HCT116 (cell line): ENCODE measurements at regions not wholly inside any gene's neighbourhood (a gene's known extent, or its start where the extent isn't known, plus 50 kb on each side); places are given as distances from the start of the nearest gene placed in this dataset.

ENCODE experiments used
- ATAC-seq: fragments of 200-7000 bp; cut with Tn5 transposase; 2 replicates; pipeline ENCODE4 v1.9.1; 2020; ENCODE audit warnings: mild to moderate bottlenecking, moderate library complexity
- BruUV-seq: library from RNA; stranded (reverse); fragments of 400-500 nt; replicated peaks from 2 replicates; lab custom pipeline; 2021; lab: Mats Ljungman, UMichigan
- CTCF ChIA-PET: fragments of 300-600 bp; sonication (Branson Sonifier 250); formaldehyde crosslinking; loops from one replicate; lab custom pipeline; 2021; ENCODE audit warnings: antibody characterized with exemption; lab: Charles Lee
- POLR2A ChIA-PET: fragments of 300-600, 350-600 bp; sonication (Branson Sonifier 250); formaldehyde crosslinking; loops from one replicate; lab custom pipeline; 2021; ENCODE audit warnings: antibody characterized with exemption; lab: Charles Lee
- RAD21 ChIA-PET, 2 experiments: fragments of 300-600 bp; sonication (Branson Sonifier 250); formaldehyde crosslinking; loops; one replicate each; lab custom pipeline; 2023; ENCODE audit warnings: low total read pairs in 2 of 2; ENCODE audit not compliant: uncharacterized antibody in 2 of 2, unreplicated experiment in 2 of 2, low non-redundant PET in 1 of 2; lab: Charles Lee
- DNase-seq: peaks from one replicate; pipeline ENCODE4 v3.0.0-alpha.2; 2010; ENCODE audit warnings: low read depth, low spot score
- H2AFZ ChIP-seq: fragments of 200-600 bp; shearing (Covaris generic), sonication (generic); 2 replicates; pipeline ENCODE4 v1.6.1; 2017; ENCODE audit warnings: low read depth, mixed run types, mixed read lengths, antibody characterized with exemption, low read length; ENCODE audit not compliant: poor library complexity, severe bottlenecking
- H3K27ac ChIP-seq: 2 replicates; pipeline ENCODE4 v1.5.1; 2012; ENCODE audit warnings: low read depth, low read length
- H3K27me3 ChIP-seq: fragments of 200-600 bp; sonication (generic); 2 replicates; pipeline ENCODE4 v1.6.1; 2016; ENCODE audit warnings: mixed run types, low read length, mixed read lengths; ENCODE audit not compliant: insufficient read depth
- H3K36me3 ChIP-seq, 2 experiments: fragments of 200-500 bp in 1 of 2; fragments of 200-600 bp in 1 of 2; sonication (Bioruptor generic) in 1 of 2; sonication (generic) in 1 of 2; 2 replicates each; pipeline versions ENCODE4 v1.5.1 to v1.6.1; 2014 to 2016; ENCODE audit warnings: low read length in 2 of 2, inconsistent platforms in 1 of 2, mixed read lengths in 1 of 2, mixed run types in 1 of 2; ENCODE audit not compliant: insufficient read depth in 2 of 2, control insufficient read depth in 1 of 2
- H3K4me1 ChIP-seq, 2 experiments: fragments of 200-600 bp in 1 of 2; sonication (generic) in 1 of 2; 2 replicates each; pipeline versions ENCODE4 v1.5.1 to v1.6.1; 2012 to 2017; ENCODE audit warnings: low read length in 2 of 2, inconsistent platforms in 1 of 2, mild to moderate bottlenecking in 1 of 2, mixed read lengths in 1 of 2, mixed run types in 1 of 2, moderate library complexity in 1 of 2; ENCODE audit not compliant: insufficient read depth in 2 of 2, control insufficient read depth in 1 of 2
- H3K4me2 ChIP-seq: fragments of 200-600 bp; sonication (generic); 2 replicates; pipeline ENCODE4 v1.6.1; 2017; ENCODE audit warnings: mixed run types, low read length, mixed read lengths
- H3K4me3 ChIP-seq, 2 experiments: fragments of 200-600 bp in 1 of 2; sonication (generic) in 1 of 2; replicated peaks in 1 of 2; 2 replicates each; pipeline ENCODE4 v1.5.1; 2011 to 2016; ENCODE audit warnings: low read length in 2 of 2, control low read depth in 1 of 2, low read depth in 1 of 2, mild to moderate bottlenecking in 1 of 2, mixed read lengths in 1 of 2, mixed run types in 1 of 2
- H3K79me2 ChIP-seq: fragments of 200-600 bp; sonication (generic); 2 replicates; pipeline ENCODE4 v1.6.1; 2017; ENCODE audit warnings: mild to moderate bottlenecking, mixed run types, low read length, moderate library complexity, mixed read lengths; ENCODE audit not compliant: insufficient read depth
- H3K9ac ChIP-seq: fragments of 200-600 bp; sonication (generic); 2 replicates; pipeline ENCODE4 v1.6.1; 2016; ENCODE audit warnings: low read length, mixed read lengths
- H3K9me2 ChIP-seq: fragments of 200-600 bp; sonication (generic), shearing (Covaris generic); 2 replicates; pipeline ENCODE4 v1.6.1; 2017; ENCODE audit warnings: mixed run types, mild to moderate bottlenecking, moderate library complexity; ENCODE audit not compliant: insufficient read depth
- H3K9me3 ChIP-seq, 2 experiments: fragments of 200-500 bp in 1 of 2; fragments of 200-600 bp in 1 of 2; sonication (Bioruptor generic) in 1 of 2; sonication (generic) in 1 of 2; 2 replicates each; pipeline ENCODE4 v1.6.1; 2014 to 2017; ENCODE audit warnings: low read length in 2 of 2, mixed read lengths in 2 of 2, inconsistent platforms in 1 of 2, low read depth in 1 of 2, mild to moderate bottlenecking in 1 of 2, mixed run types in 1 of 2, moderate library complexity in 1 of 2; ENCODE audit not compliant: control insufficient read depth in 1 of 2, insufficient read depth in 1 of 2
- H4K20me1 ChIP-seq: fragments of 200-600 bp; sonication (generic), shearing (Covaris generic); 2 replicates; pipeline ENCODE4 v1.6.1; 2017; ENCODE audit warnings: mixed run types, mild to moderate bottlenecking, moderate library complexity; ENCODE audit not compliant: insufficient read depth
- ATF3 ChIP-seq: IDR thresholded peaks from 2 replicates; pipeline ENCODE4 v1.6.1; 2012
- EGR1 ChIP-seq: IDR thresholded peaks from 2 replicates; pipeline ENCODE4 v1.6.1; 2012; ENCODE audit warnings: low read depth
- EZH2phosphoT487 ChIP-seq: fragments of 200-600 bp; IDR thresholded peaks from 2 replicates; pipeline ENCODE4 v1.6.1; 2018; ENCODE audit warnings: antibody characterized with exemption, borderline replicate concordance
- FOSL1 ChIP-seq: IDR thresholded peaks from 2 replicates; pipeline ENCODE4 v1.6.1; 2012; ENCODE audit warnings: low read depth
- JUND ChIP-seq: IDR thresholded peaks from 2 replicates; pipeline ENCODE4 v1.6.1; 2012
- MAX ChIP-seq: IDR thresholded peaks from 2 replicates; pipeline ENCODE4 v1.6.1; 2012
- POLR2A ChIP-seq: IDR thresholded peaks from 2 replicates; pipeline ENCODE4 v1.7.0; 2011; ENCODE audit warnings: borderline replicate concordance; ENCODE audit not compliant: insufficient read depth, insufficient read length; ENCODE audit errors: extremely low read depth
- SIN3A ChIP-seq: IDR thresholded peaks from 2 replicates; pipeline ENCODE4 v1.6.1; 2012; ENCODE audit warnings: low read depth
- SP1 ChIP-seq: IDR thresholded peaks from 2 replicates; pipeline ENCODE4 v1.6.1; 2012; ENCODE audit warnings: low read depth
- SRF ChIP-seq: IDR thresholded peaks from 2 replicates; pipeline ENCODE4 v1.6.1; 2012; ENCODE audit warnings: low read depth
- TCF7L2 ChIP-seq: IDR thresholded peaks from 2 replicates; pipeline ENCODE4 v1.7.0; 2011; ENCODE audit warnings: borderline replicate concordance, inconsistent platforms; ENCODE audit not compliant: insufficient read depth, insufficient read length; ENCODE audit errors: extremely low read depth
- YY1 ChIP-seq: IDR thresholded peaks from 2 replicates; pipeline ENCODE4 v1.6.1; 2011; ENCODE audit warnings: low read length, low read depth, moderate library complexity, mild to moderate bottlenecking; ENCODE audit not compliant: insufficient replicate concordance; ENCODE audit errors: extremely low read depth
- intact Hi-C: fragments of 100-400 bp; cut with micrococcal nuclease; formaldehyde crosslinking; loops from 2 replicates; pipeline ENCODE4 v1.10.0; 2022
- TF ChIP-seq, protein P1 (sequence below): IDR thresholded peaks from 2 replicates; pipeline ENCODE4 v1.6.1; 2011; ENCODE audit warnings: mild to moderate bottlenecking, low read length, moderate library complexity; ENCODE audit not compliant: insufficient replicate concordance; ENCODE audit errors: extremely low read depth
- TF ChIP-seq, protein P2 (sequence below), 3 experiments: fragments of 200-600 bp in 1 of 3; sonication (generic) in 1 of 3; IDR thresholded peaks in 2 of 3; conservative IDR thresholded peaks in 1 of 3; 2 replicates each; pipeline ENCODE4 v1.5.1; 2012 to 2017; ENCODE audit warnings: low read depth in 2 of 3, low read length in 2 of 3, antibody characterized with exemption in 1 of 3, borderline replicate concordance in 1 of 3, control low read depth in 1 of 3, mild to moderate bottlenecking in 1 of 3, mixed read lengths in 1 of 3, mixed run types in 1 of 3, moderate library complexity in 1 of 3; ENCODE audit not compliant: insufficient read depth in 1 of 3

DNA sequence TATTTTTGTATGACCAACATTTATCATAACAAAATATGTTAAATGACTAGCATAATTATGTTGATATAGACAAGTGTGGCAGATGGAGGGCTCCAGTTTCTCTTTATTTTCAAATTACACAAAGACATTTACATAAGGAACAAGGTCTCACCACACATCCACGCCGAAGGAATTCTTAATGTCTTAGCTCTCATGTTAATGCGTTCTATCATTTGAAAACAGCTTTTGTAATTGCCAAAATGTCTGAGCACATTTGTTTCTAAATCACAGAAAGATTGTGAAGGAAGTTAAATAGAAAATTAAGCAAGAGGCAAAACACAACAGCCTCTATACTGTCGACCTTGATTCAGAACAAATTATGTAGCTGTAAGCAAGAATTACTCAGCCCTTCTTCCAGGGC lies 223.0 kb upstream of the NR5A2 start:
- no peak overlapping the region for H3K27ac ChIP-seq
- ATAC-seq (no peak), DNase-seq (no peak)
- no TSS peak for BruUV-seq
- H3K9me3 ChIP-seq: no peaks in the 10 kb centered on the region
- H3K79me2 ChIP-seq: no peaks in the 10 kb centered on the region
- no peaks in the 10 kb centered on the region for H4K20me1 ChIP-seq
- POLR2A ChIA-PET: no interaction called here
- H3K4me2 ChIP-seq: no peak overlapping the region
- RAD21 ChIA-PET: no interaction called here
- H3K4me3 ChIP-seq: no peak overlapping the region
- no peaks in the 10 kb centered on the region for H3K27me3 ChIP-seq
- intact Hi-C loops: no loop called here
- no peaks in the 10 kb centered on the region for H3K4me1 ChIP-seq
- H2AFZ ChIP-seq: no peak overlapping the region
- no peak overlapping the region for H3K9ac ChIP-seq
- CTCF ChIA-PET: no interaction called here
- no peak for TF ChIP-seq SIN3A
- no peak for TF ChIP-seq ATF3
- no peak for TF ChIP-seq POLR2A
- no peak for TF ChIP-seq SRF
- no peak for TF ChIP-seq EZH2phosphoT487
- TF ChIP-seq, protein P1, sequence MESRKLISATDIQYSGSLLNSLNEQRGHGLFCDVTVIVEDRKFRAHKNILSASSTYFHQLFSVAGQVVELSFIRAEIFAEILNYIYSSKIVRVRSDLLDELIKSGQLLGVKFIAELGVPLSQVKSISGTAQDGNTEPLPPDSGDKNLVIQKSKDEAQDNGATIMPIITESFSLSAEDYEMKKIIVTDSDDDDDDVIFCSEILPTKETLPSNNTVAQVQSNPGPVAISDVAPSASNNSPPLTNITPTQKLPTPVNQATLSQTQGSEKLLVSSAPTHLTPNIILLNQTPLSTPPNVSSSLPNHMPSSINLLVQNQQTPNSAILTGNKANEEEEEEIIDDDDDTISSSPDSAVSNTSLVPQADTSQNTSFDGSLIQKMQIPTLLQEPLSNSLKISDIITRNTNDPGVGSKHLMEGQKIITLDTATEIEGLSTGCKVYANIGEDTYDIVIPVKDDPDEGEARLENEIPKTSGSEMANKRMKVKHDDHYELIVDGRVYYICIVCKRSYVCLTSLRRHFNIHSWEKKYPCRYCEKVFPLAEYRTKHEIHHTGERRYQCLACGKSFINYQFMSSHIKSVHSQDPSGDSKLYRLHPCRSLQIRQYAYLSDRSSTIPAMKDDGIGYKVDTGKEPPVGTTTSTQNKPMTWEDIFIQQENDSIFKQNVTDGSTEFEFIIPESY: no peak
- no peak for TF ChIP-seq YY1
- H3K36me3 ChIP-seq: no peaks in the 10 kb centered on the region
- no peaks in the 10 kb centered on the region for H3K9me2 ChIP-seq

DNA sequence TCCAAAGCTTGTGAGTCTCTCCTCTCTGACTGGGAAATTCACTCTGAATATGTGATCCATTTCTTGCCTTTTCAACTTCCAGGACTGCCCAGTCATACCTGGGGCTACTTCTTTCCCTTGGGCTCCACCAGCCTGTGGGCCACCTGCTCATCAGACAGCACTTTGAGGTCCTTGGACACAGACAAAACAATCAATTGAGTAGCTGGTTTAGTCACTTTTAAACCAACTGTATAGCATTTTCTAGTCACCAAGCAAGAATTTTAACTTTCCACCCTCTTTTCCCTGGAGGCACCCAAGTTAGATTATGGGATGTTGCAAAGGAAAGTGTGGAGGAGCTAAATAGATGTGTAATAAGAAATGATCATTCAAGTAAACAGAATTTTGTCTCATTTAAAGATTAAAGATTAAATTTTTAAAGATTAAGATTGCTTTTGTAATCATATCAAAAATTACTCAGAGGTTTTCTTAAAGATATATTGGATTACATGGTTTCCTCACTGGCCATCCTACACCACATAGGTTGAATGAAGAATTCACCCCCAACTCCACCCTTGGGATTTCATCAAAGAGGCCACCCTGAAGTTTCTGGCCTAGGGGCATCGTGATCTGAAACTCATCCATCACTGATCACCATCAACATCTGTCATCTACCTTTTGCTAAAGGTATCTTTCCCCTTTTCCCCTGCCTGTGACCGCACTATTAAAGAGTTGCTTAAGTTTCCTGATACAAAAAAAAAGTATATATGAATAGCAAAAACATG lies 219.2 kb upstream of the NR5A2 start:
- no peak for ATAC-seq
- H3K9me3 ChIP-seq: no peaks in the 10 kb centered on the region
- no peaks in the 10 kb centered on the region for H3K79me2 ChIP-seq
- no peak for DNase-seq
- H3K27me3 ChIP-seq: no peaks in the 10 kb centered on the region
- no peak overlapping the region for H3K4me3 ChIP-seq
- H3K4me2 ChIP-seq: no peak overlapping the region
- POLR2A ChIA-PET: no interaction called here
- intact Hi-C loops: no loop called here
- no peak overlapping the region for H3K9ac ChIP-seq
- CTCF ChIA-PET: no interaction called here
- H3K9me2 ChIP-seq: no peaks in the 10 kb centered on the region
- H3K36me3 ChIP-seq: no peaks in the 10 kb centered on the region
- H3K27ac ChIP-seq: no peak overlapping the region
- RAD21 ChIA-PET: no interaction called here
- BruUV-seq: no TSS peak
- no peaks in the 10 kb centered on the region for H4K20me1 ChIP-seq
- H3K4me1 ChIP-seq: no peaks in the 10 kb centered on the region
- no peak overlapping the region for H2AFZ ChIP-seq
- TF ChIP-seq SIN3A: no peak
- TF ChIP-seq TCF7L2: no peak
- no peak for TF ChIP-seq SP1
- no peak for TF ChIP-seq EGR1
- TF ChIP-seq, protein P2, sequence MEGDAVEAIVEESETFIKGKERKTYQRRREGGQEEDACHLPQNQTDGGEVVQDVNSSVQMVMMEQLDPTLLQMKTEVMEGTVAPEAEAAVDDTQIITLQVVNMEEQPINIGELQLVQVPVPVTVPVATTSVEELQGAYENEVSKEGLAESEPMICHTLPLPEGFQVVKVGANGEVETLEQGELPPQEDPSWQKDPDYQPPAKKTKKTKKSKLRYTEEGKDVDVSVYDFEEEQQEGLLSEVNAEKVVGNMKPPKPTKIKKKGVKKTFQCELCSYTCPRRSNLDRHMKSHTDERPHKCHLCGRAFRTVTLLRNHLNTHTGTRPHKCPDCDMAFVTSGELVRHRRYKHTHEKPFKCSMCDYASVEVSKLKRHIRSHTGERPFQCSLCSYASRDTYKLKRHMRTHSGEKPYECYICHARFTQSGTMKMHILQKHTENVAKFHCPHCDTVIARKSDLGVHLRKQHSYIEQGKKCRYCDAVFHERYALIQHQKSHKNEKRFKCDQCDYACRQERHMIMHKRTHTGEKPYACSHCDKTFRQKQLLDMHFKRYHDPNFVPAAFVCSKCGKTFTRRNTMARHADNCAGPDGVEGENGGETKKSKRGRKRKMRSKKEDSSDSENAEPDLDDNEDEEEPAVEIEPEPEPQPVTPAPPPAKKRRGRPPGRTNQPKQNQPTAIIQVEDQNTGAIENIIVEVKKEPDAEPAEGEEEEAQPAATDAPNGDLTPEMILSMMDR (IDR thresholded peaks at IDR 0.05 in 2 of 3, conservative IDR thresholded peaks at IDR 0.05 in 1 of 3; ENCODE audit: borderline replicate concordance in 1 of 3, insufficient read depth in 1 of 3, low read depth in 2 of 3, low read length in 2 of 3): no peak
- no peak for TF ChIP-seq MAX
- no peak for TF ChIP-seq FOSL1
- no peak for TF ChIP-seq JUND
- no peak for TF ChIP-seq SRF
